DND-41 (cell line): ENCODE measurements at regions not wholly inside any gene's neighbourhood (a gene's known extent, or its start where the extent isn't known, plus 50 kb on each side); places are given as distances from the start of the nearest gene placed in this dataset.

Experiments
- EZH2 ChIP-seq: IDR thresholded peaks from 3 replicates; pipeline ENCODE4 v1.6.1; 2012; ENCODE audit warnings: borderline replicate concordance, low read depth, mild to moderate bottlenecking, moderate library complexity, low read length, inconsistent platforms; ENCODE audit not compliant: severe bottlenecking
- TF ChIP-seq, protein P1 (sequence below): IDR thresholded peaks from 2 replicates; pipeline ENCODE4 v1.5.1; 2012; ENCODE audit warnings: borderline replicate concordance, low read length, moderate library complexity, mild to moderate bottlenecking; ENCODE audit not compliant: poor library complexity, severe bottlenecking; ENCODE audit errors: extremely low read depth

DNA sequence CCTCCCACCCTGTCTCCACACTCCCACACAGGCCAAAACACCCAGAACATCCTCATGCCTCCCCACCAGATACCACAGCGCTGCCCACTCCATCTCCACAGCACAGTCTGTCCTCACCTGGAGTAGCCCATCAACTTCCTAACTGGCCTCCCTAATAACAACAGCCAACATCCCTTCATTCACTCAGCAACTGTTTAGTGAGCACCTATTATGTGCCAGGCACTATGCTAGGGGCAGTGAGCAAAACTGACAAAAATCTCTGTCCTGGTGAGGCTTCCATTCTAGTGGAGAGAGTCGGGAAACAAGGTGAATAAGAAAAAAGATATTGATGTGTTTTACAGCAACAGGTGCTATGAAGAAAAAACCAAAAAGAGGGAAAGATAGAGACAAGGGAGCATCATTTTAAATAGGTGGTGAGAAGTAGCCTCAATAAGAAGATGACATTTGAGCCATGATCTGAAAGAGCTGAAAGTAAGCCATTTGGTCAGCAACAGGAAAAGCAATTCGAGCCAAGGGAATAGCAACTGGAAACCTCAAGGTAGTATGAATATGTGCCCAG lies 523.9 kb downstream of the SHQ1 start:
- TF ChIP-seq, protein P1, sequence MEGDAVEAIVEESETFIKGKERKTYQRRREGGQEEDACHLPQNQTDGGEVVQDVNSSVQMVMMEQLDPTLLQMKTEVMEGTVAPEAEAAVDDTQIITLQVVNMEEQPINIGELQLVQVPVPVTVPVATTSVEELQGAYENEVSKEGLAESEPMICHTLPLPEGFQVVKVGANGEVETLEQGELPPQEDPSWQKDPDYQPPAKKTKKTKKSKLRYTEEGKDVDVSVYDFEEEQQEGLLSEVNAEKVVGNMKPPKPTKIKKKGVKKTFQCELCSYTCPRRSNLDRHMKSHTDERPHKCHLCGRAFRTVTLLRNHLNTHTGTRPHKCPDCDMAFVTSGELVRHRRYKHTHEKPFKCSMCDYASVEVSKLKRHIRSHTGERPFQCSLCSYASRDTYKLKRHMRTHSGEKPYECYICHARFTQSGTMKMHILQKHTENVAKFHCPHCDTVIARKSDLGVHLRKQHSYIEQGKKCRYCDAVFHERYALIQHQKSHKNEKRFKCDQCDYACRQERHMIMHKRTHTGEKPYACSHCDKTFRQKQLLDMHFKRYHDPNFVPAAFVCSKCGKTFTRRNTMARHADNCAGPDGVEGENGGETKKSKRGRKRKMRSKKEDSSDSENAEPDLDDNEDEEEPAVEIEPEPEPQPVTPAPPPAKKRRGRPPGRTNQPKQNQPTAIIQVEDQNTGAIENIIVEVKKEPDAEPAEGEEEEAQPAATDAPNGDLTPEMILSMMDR, result no peak
- no peak for TF ChIP-seq EZH2
